HG03520 (cell line): ENCODE measurements at regions not wholly inside any gene's neighbourhood (a gene's known extent, or its start where the extent isn't known, plus 50 kb on each side); places are given as distances from the start of the nearest gene placed in this dataset.

Experiments
- ATAC-seq: cut with Tn5 transposase; IDR thresholded peaks from one replicate; pipeline ENCODE4 v1.9.1; 2021; ENCODE audit warnings: mild to moderate bottlenecking, moderate library complexity; ENCODE audit not compliant: unreplicated experiment

GRCh38 chr18:54023471-54023870 is 201.0 kb downstream of the MBD2 start:
- ATAC-seq: no peak

GRCh38 chr18:54020966-54021365 is 203.5 kb downstream of the MBD2 start:
- ATAC-seq: no peak

- no peak for ATAC-seq
Measured at GRCh38 chr18:54020156-54020745, 204.2 kb downstream of the MBD2 start.

GRCh38 chr18:54019641-54020040 is 204.8 kb downstream of the MBD2 start:
- no peak for ATAC-seq

GRCh38 chr18:54013452-54013851 is 211.0 kb downstream of the MBD2 start:
- ATAC-seq: no peak

- no peak for ATAC-seq
Measured at GRCh38 chr18:54004828-54005227, 219.6 kb downstream of the MBD2 start.

GRCh38 chr18:54003195-54003594 is 221.3 kb downstream of the MBD2 start:
- no peak for ATAC-seq

- no peak for ATAC-seq
Measured at GRCh38 chr18:53997064-53997463, 227.4 kb downstream of the MBD2 start.

- no peak for ATAC-seq
Measured at GRCh38 chr18:53994016-53994415, 230.5 kb downstream of the MBD2 start.

- no peak for ATAC-seq
Measured at GRCh38 chr18:53991805-53992204, 232.7 kb downstream of the MBD2 start.

- no peak for ATAC-seq
Measured at GRCh38 chr18:53991202-53991601, 233.3 kb downstream of the MBD2 start.

GRCh38 chr18:53990485-53990884 is 234.0 kb downstream of the MBD2 start:
- ATAC-seq: no peak

GRCh38 chr18:53984021-53984420 is 240.4 kb downstream of the MBD2 start:
- ATAC-seq: no peak

- ATAC-seq: no peak
Measured at GRCh38 chr18:53971331-53971730, 253.1 kb downstream of the MBD2 start.

- ATAC-seq: peak; percentile 61
Measured at GRCh38 chr18:53952700-53953099, 271.8 kb downstream of the MBD2 start.

- no peak for ATAC-seq
Measured at GRCh38 chr18:53950545-53950944, 273.9 kb downstream of the MBD2 start.

- ATAC-seq: no peak
Measured at GRCh38 chr18:53948991-53949390, 275.5 kb downstream of the MBD2 start.

GRCh38 chr18:53947092-53947640 is 277.3 kb downstream of the MBD2 start:
- ATAC-seq: no peak

GRCh38 chr18:53946594-53946993 is 277.9 kb downstream of the MBD2 start:
- ATAC-seq: no peak

- ATAC-seq: no peak
Measured at GRCh38 chr18:53944721-53945120, 279.7 kb downstream of the MBD2 start.

GRCh38 chr18:53943326-53943860 is 281.1 kb downstream of the MBD2 start:
- ATAC-seq: no peak

GRCh38 chr18:53941601-53942338 is 282.7 kb downstream of the MBD2 start:
- no peak for ATAC-seq
